GM19372 (cell line): ENCODE measurements at regions not wholly inside any gene's neighbourhood (a gene's known extent, or its start where the extent isn't known, plus 50 kb on each side); places are given as distances from the start of the nearest gene placed in this dataset.

Source experiments
- ATAC-seq: cut with Tn5 transposase; IDR thresholded peaks from one replicate; pipeline ENCODE4 v1.9.1; 2021; ENCODE audit warnings: mild to moderate bottlenecking, low read depth, moderate library complexity; ENCODE audit not compliant: unreplicated experiment

DNA sequence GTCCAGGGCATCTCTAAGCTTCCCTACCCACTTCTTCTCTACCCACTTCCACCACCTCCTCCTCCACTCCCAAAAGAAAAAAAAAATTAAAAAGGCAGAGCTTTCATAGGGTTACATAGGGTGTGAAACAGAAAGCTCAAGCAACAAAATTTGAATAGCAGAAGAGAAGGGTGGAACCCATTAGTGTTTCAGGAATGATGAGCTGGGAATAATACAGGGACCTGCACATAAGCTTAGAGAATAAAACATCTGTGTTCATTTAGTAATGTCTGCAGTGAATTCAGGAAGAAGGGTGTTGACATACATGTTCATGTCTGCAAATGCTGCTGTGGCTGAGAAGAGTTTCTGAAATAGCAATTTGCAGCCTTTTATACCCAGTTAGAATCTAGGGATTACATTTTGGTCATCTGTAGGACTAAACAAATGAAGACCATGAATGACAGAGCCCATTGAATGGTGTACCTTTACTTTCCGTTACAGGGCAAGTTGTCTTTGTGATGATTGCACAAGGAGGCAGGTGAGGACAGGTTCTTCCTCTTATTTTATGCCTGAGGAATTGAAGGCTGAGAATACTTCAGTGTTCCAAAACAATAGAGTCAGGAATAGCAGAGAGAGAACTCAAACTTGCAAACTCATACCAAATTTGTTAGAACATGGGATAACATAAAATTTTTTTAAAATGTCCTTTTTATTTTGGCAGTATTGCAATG is 975.1 kb downstream of the TFAP2A start:
- ATAC-seq = no peak

- no peak for ATAC-seq
Measured at GRCh38 chr6:9437836-9438235, 977.0 kb downstream of the TFAP2A start.

GRCh38 chr6:9435281-9435680 is 979.6 kb downstream of the TFAP2A start:
- ATAC-seq = no peak

DNA sequence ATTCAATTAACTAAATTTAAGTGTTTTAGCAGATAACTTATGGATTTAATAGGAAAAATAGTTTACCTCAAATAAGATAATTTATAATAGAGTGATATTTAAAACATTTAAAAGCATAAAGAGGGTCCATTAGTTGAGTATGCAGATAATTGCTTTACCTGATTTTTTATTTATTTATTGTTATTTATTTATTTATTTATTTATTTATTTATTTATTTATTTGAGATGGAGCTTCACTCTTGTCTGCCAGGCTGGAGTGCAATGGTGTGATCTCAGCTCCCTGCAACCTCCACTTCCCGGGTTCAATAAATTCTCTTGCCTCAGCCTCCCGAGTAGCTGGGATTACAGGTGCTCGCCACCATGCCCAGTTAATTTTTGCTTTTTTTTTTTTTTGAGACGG is 982.9 kb downstream of the TFAP2A start:
- no peak for ATAC-seq

- no peak for ATAC-seq
Measured at GRCh38 chr6:9428421-9429172, 986.3 kb downstream of the TFAP2A start.

DNA sequence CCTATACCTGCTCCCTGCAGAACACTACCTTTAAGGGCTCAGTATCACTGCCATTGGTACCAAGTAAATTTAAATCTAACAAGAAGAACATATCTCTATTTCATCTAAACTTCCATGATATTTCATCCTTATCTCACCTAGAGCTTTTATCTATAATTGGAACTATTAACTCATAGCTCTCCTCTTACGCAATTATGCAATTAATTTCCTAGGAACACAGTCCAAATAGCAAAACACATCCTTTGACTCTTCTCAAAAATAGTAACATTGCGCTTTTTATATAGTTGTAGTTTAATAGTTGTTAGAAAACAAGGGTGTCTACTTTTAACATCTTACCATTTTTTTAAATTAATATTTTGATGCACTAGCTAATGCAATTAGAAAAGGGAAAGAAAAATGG is 986.8 kb upstream of the SLC35B3 start:
- no peak for ATAC-seq

DNA sequence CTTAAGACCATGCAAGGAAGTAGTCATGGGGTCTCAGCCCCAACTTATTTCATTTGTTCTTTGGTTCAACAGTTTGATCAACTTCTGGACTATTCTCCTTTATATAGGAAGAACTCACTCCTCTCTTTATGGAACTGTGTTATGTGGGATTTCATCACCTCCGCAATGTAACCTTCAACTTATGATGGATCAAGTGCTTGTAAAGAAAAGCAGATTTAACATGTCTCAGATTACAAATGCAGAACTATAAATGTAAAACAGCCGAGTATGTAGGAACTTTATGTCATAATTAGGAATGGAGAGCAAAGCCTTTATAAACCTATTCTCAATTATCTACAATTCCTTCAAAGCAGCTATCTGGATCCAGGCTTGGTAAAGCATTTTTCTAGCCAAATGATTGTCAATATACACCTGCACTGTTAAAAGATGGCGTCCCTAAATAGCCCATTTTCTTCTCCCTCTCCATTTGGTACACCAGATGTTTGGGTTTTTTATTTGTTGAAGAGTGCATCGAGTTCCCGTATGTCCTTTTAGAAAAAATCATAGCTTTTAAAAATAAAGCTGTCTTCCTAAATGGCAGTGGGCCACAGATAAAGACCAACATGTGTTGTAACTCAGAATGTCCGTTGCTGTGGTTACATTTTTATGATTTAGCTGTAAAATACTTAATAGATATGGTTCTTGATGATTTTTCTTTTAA is 985.1 kb upstream of the SLC35B3 start:
- ATAC-seq = no peak

DNA sequence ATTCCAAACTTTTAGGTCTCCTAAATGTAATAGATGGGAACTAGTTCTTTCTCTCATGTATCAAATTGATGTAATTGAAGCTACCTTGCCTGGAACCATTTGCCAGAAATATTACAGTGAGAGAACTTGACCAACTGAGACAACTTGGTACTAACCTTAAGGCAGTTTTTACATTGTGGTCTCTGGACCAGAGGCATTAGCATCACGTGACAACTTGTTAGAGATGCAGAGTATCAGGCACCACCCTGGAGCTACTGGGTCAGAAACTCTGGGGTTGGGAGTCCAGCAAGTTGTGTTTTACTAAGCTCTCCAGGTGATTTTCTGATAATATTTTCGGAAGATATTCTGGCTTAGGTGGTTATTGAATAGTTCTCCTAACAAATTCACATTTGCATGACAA is 982.1 kb upstream of the SLC35B3 start:
- no peak for ATAC-seq

DNA sequence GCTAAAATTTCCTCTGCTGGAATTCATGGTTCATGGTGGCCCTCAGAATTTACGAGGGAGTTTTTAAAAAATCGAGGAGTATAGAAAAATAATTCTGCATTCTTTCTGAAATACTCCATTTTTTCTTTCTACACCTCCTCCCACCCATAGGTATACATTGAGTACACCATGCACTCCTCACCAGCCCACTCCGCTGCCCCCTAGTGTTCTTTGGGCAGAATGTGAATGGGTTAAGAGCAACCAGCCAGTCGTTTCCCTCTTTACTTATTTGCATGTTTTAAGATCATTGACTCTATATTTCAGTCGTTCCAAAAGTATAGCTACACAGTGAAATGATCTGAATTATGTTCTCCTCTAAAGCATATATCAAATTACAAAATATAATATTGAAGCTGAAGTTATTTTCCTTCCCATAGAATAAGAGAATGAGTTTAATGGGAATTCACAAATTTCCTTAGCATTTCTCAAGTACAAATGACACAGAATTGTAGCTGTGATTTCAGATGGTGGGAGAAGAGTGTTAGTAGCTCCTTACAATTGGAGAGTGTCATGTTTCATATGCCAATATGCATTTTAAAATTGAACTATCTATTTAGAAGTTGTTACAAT is 977.7 kb upstream of the SLC35B3 start:
- ATAC-seq = no peak

DNA sequence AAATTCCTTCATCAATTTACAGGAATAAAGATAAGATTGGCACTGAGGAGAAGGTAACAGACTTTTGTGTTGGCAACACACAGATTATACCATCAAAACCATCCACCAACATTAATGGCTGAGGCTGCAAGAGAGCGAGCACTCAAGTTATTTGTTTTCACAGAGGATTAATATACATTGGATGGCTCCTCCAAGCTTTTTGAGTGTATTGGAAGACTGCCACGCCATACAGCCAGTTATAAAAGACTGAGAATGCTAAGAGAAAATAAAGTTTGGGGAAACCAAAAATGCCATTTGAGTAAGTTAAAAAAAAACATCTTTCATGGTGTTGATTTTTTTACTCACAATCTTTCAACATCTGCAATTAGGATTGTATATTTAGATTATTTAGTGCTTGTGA is 973.8 kb upstream of the SLC35B3 start:
- no peak for ATAC-seq

- ATAC-seq = no peak
Measured at GRCh38 chr6:9408402-9409117, 973.2 kb upstream of the SLC35B3 start.

DNA sequence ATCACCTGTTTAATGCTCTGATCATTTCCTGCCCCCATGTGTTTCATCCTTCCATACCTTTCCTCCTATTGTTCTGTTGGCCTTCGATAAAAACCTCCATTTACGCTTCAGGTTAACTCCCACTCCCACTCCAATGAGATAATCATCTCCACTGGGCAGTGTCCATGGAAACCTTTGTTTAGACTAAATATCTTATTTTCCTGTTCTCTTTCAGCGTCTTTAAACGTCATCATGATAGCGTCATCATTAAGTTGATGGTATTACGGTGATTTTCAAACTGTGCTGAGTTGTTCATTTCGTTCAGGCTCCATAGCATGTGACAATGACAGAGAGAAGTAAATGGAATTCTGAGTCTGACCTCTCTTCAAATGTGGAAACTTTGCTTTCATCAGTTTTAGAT is 970.5 kb upstream of the SLC35B3 start:
- no peak for ATAC-seq

DNA sequence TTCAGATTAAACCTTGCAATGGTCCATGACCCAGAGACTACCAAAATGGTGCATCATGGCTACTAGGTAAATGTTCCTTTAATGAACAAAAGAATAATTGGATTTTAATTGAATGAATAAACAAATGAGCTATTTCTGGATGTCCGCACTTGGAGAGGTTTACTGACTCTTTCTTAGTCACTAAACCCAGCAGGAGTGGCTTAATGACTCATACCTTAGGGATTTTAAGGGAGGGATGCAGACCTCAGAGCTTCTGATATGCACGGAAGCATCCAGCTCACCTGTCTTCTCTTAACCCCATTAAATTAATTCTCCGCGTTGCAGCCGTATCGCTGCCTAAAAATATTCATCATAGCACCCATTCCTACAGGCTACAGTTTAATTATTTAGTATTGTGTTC is 970.0 kb upstream of the SLC35B3 start:
- ATAC-seq = no peak

DNA sequence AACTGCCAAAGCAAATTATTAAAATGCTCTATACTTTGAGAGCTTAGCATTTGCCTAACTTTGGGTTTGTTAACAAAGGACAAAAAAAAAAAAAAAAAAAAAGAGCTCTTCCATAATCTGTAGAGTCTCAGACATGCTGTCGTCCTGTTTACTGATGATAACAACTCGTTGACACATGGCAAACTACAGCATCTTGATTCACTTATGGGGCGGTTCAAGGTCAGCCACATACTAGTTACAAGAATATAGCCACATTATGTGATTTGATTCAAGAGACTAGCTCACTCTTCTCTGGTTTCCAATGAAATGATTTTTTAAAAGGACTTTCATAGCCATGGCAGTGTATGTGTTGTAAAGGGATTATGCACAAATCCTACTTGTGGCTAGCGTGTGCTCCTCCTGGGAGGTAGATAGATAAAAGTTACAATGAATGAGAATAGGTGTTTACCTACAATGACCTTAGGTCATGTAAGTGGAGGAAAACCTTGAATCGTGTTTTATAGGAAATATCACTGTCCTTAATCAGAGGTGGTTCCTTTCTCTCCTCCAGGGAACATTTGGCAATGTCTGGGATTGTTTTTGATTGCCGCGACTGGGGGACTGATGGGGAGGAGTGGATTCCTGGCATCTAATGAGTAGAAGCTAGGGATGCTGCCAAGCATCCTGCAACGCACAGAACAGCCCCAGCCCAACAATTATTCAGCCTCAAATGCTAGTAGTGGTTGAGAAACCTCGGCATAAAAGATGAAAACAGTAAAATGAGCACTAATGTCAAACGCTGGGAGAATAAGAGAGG is 969.2 kb upstream of the SLC35B3 start:
- no peak for ATAC-seq

DNA sequence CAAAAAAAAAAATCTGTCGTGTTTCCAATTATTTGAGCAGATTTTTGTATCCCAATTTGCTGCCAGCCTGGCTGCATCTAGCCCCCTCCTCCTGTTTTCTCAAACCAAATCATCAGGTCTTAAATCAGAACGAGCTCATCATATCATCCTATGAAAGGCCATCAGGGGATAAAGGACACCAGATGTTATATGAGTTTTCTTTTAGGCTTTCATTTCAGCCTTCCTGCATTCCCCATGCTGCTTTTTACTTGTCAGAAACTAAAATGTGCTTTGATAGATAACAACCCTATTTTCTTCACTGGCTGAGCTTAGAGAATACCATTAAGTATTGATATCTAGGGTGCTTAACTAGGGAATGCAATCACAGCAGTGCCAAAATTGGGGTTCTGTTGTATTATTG is 968.4 kb upstream of the SLC35B3 start:
- no peak for ATAC-seq

GRCh38 chr6:9401960-9402359 is 966.6 kb upstream of the SLC35B3 start:
- no peak for ATAC-seq

DNA sequence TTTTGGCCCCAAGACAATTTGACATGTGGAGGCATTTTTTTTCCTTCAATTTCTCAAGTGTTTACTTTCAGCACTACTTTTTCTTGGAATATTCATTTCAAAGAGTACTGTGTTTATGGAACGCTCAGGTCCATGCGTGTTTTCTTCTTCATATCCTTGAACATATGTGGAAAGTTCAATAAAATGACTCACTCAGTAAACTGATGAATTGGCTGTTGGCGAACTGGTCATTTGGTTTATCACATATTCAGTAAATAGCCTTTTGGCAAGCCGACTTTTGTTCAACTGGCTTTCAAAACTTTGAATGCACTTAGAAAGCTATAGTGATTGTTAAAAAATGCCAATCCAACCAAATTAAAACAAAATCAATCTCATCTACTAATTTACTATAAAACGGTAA is 964.6 kb upstream of the SLC35B3 start:
- ATAC-seq = no peak

- no peak for ATAC-seq
Measured at GRCh38 chr6:9398767-9399373, 963.5 kb upstream of the SLC35B3 start.

- ATAC-seq = no peak
Measured at GRCh38 chr6:9398071-9398766, 962.9 kb upstream of the SLC35B3 start.
